ENCODE measurements at regions not wholly inside any gene's neighbourhood (a gene's known extent, or its start where the extent isn't known, plus 50 kb on each side); places are given as distances from the start of the nearest gene placed in this dataset.

DNA sequence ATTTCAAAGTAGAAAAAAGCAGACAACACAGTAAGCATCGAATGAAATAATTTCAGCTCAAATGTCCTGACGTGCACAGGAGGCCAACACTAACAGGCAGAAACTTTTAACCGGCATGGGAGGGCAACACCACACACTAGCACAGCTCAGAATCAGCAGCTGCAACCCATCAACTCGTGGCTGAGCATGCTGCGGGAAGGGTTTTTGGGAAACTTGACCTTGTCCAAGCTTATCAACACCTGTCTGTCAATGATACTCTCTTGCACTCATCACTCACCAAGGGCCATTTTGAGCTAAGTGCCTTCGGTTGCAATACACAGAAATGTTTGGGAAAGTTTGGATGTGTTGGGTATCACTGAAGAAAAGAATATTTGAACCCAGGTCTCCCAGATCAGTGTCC, 483.7 kb downstream of the TSHZ3 start:
- no peak for TF ChIP-seq CTCF (conservative IDR thresholded peaks at IDR 0.05; ENCODE audit: low read length)
- TF ChIP-seq EZH2phosphoT487 (IDR thresholded peaks at IDR 0.05; ENCODE audit: borderline replicate concordance, low read depth, low read length): no peak
